Mesendoderm (in vitro differentiated cells): ENCODE measurements at regions not wholly inside any gene's neighbourhood (a gene's known extent, or its start where the extent isn't known, plus 50 kb on each side); places are given as distances from the start of the nearest gene placed in this dataset.

ENCODE experiments used
- DNase-seq: peaks from one replicate; pipeline ENCODE4 v3.0.0; 2013
- H2AK5ac ChIP-seq: 2 replicates; pipeline ENCODE4 v1.6.1; 2013; ENCODE audit warnings: low read length, inconsistent platforms
- H2BK120ac ChIP-seq: 2 replicates; pipeline ENCODE4 v1.6.1; 2013; ENCODE audit warnings: low read depth, mild to moderate bottlenecking, low read length, moderate library complexity, mixed read lengths
- H2BK15ac ChIP-seq: replicated peaks from 2 replicates; pipeline ENCODE4 v1.6.1; 2013; ENCODE audit warnings: low read depth, mild to moderate bottlenecking, moderate library complexity
- H2BK5ac ChIP-seq: 2 replicates; pipeline ENCODE4 v1.6.1; 2013; ENCODE audit warnings: low read length, inconsistent platforms
- H3K18ac ChIP-seq: 2 replicates; pipeline ENCODE4 v1.6.1; 2013; ENCODE audit warnings: mild to moderate bottlenecking, low read length, mixed read lengths
- H3K23ac ChIP-seq: one replicate; pipeline ENCODE4 v1.6.1; 2013; ENCODE audit warnings: low read length
- H3K27ac ChIP-seq: 2 replicates; pipeline ENCODE4 v1.5.1; 2013; ENCODE audit warnings: low read depth, mild to moderate bottlenecking, inconsistent platforms, low read length, moderate library complexity
- H3K27me3 ChIP-seq: 2 replicates; pipeline ENCODE4 v1.6.1; 2013; ENCODE audit warnings: low read length, control low read depth, mild to moderate bottlenecking, inconsistent platforms; ENCODE audit not compliant: insufficient read depth, poor library complexity
- H3K36me3 ChIP-seq: 2 replicates; pipeline ENCODE4 v1.6.1; 2013; ENCODE audit warnings: low read length, inconsistent platforms; ENCODE audit not compliant: control insufficient read depth, insufficient read depth
- H3K4ac ChIP-seq: one replicate; pipeline ENCODE4 v1.6.1; 2013; ENCODE audit warnings: low read depth, mild to moderate bottlenecking, low read length, moderate library complexity
- H3K4me1 ChIP-seq: 2 replicates; pipeline ENCODE4 v1.6.1; 2013; ENCODE audit warnings: low read depth, low read length, inconsistent platforms; ENCODE audit not compliant: control insufficient read depth
- H3K4me2 ChIP-seq: 2 replicates; pipeline ENCODE4 v1.6.1; 2013; ENCODE audit warnings: low read length
- H3K4me3 ChIP-seq: 2 replicates; pipeline ENCODE4 v1.5.1; 2013; ENCODE audit warnings: mild to moderate bottlenecking, low read length
- H3K56ac ChIP-seq: one replicate; pipeline ENCODE4 v1.6.1; 2013; ENCODE audit warnings: low read length
- H3K79me1 ChIP-seq: 2 replicates; pipeline ENCODE4 v1.6.1; 2013; ENCODE audit warnings: low read length, inconsistent platforms
- H3K79me2 ChIP-seq: 2 replicates; pipeline ENCODE4 v1.6.1; 2013; ENCODE audit warnings: mild to moderate bottlenecking, low read length; ENCODE audit not compliant: control insufficient read depth, insufficient read depth
- H3K9ac ChIP-seq: 2 replicates; pipeline ENCODE4 v1.6.1; 2013; ENCODE audit warnings: low read length, inconsistent platforms
- H4K5ac ChIP-seq: one replicate; pipeline ENCODE4 v1.6.1; 2013; ENCODE audit warnings: low read length
- H4K8ac ChIP-seq: one replicate; pipeline ENCODE4 v1.6.1; 2013; ENCODE audit warnings: low read depth, mild to moderate bottlenecking, control low read depth, low read length, moderate library complexity
- WGBS: extraction: QIAGEN DNeasy Blood & Tissue Kit; methylation state at CpG from one replicate; pipeline ENCODE4 v1.1.7; 2013; ENCODE audit warnings: low lambda C conversion rate, missing lambda C conversion rate; ENCODE audit not compliant: insufficient coverage; ENCODE audit errors: extremely low coverage; 5-methylcytosine and 5-hydroxymethylcytosine counted together

GRCh38 chr6:48057601-48058000 lies 53.4 kb downstream of the PTCHD4 start:
- Histone ChIP-seq H3K4ac (no peak overlapping the region), H3K18ac (no peak overlapping the region), H3K4me1 (no peaks in the 10 kb centered on the region), H2BK15ac (no peak overlapping the region), H3K4me3 (no peak overlapping the region), H2AK5ac (no peak overlapping the region), H2BK5ac (no peak overlapping the region), H3K27ac (no peak overlapping the region), H3K23ac (no peak overlapping the region), H3K36me3 (no peaks in the 10 kb centered on the region), H3K9ac (no peak overlapping the region), H3K27me3 (no peaks in the 10 kb centered on the region), H3K4me2 (no peak overlapping the region), H3K79me1 (no peaks in the 10 kb centered on the region), H2BK120ac (no peak overlapping the region), H4K5ac (no peak overlapping the region), H3K79me2 (no peaks in the 10 kb centered on the region), H3K56ac (no peak overlapping the region), H4K8ac (no peak overlapping the region)
- no peak for DNase-seq

GRCh38 chr6:48048451-48049146 lies 62.4 kb downstream of the PTCHD4 start:
- Histone ChIP-seq H2AK5ac (no peak overlapping the region), H3K4me2 (no peak overlapping the region), H3K27ac (no peak overlapping the region), H3K79me2 (no peaks in the 10 kb centered on the region), H4K5ac (no peak overlapping the region), H2BK15ac (no peak overlapping the region), H2BK5ac (no peak overlapping the region), H4K8ac (no peak overlapping the region), H2BK120ac (no peak overlapping the region), H3K23ac (no peak overlapping the region), H3K4ac (no peak overlapping the region), H3K36me3 (no peaks in the 10 kb centered on the region), H3K9ac (no peak overlapping the region), H3K79me1 (no peaks in the 10 kb centered on the region), H3K56ac (no peak overlapping the region), H3K4me1 (no peaks in the 10 kb centered on the region), H3K18ac (no peak overlapping the region), H3K4me3 (no peak overlapping the region), H3K27me3 (no peaks in the 10 kb centered on the region)
- WGBS = no CpG with 5 or more reads among the region's 2 CpGs
- no peak for DNase-seq

- no CpG with 5 or more reads among the region's 2 CpGs for WGBS
- H3K56ac ChIP-seq = no peak overlapping the region
- DNase-seq = no peak
- no peak overlapping the region for H2BK120ac ChIP-seq
- H2BK15ac ChIP-seq = no peak overlapping the region
- H3K18ac ChIP-seq = no peak overlapping the region
- H3K79me2 ChIP-seq = no peaks in the 10 kb centered on the region
- no peak overlapping the region for H3K9ac ChIP-seq
- no peak overlapping the region for H3K4me2 ChIP-seq
- no peak overlapping the region for H4K5ac ChIP-seq
- H4K8ac ChIP-seq = no peak overlapping the region
- H3K36me3 ChIP-seq = no peaks in the 10 kb centered on the region
- no peaks in the 10 kb centered on the region for H3K79me1 ChIP-seq
- H2BK5ac ChIP-seq = no peak overlapping the region
- no peaks in the 10 kb centered on the region for H3K27me3 ChIP-seq
- no peak overlapping the region for H3K23ac ChIP-seq
- no peak overlapping the region for H2AK5ac ChIP-seq
- no peaks in the 10 kb centered on the region for H3K4me1 ChIP-seq
- H3K4me3 ChIP-seq = no peak overlapping the region
- H3K27ac ChIP-seq = no peak overlapping the region
- no peak overlapping the region for H3K4ac ChIP-seq
These were observed 69.1 kb downstream of the PTCHD4 start for GRCh38 chr6:48041894-48042293.

GRCh38 chr6:48037946-48038345 lies 73.1 kb downstream of the PTCHD4 start:
- Histone ChIP-seq H2AK5ac (no peak overlapping the region), H3K27ac (no peak overlapping the region), H3K36me3 (no peaks in the 10 kb centered on the region), H4K5ac (no peak overlapping the region), H3K18ac (no peak overlapping the region), H3K56ac (no peak overlapping the region), H3K27me3 (no peaks in the 10 kb centered on the region), H3K9ac (no peak overlapping the region), H2BK120ac (no peak overlapping the region), H3K4me3 (no peak overlapping the region), H3K23ac (no peak overlapping the region), H4K8ac (no peak overlapping the region), H3K4ac (no peak overlapping the region), H3K79me2 (no peaks in the 10 kb centered on the region), H2BK15ac (no peak overlapping the region), H3K4me2 (no peak overlapping the region), H2BK5ac (no peak overlapping the region), H3K4me1 (no peaks in the 10 kb centered on the region), H3K79me1 (no peaks in the 10 kb centered on the region)
- no peak for DNase-seq
- no CpG with 5 or more reads among the region's 4 CpGs for WGBS

GRCh38 chr6:48036316-48036715 lies 74.7 kb downstream of the PTCHD4 start:
- no peak overlapping the region for H2BK5ac ChIP-seq
- H3K27ac ChIP-seq = no peak overlapping the region
- H3K4me3 ChIP-seq = no peak overlapping the region
- no CpG with 5 or more reads among the region's 1 CpG for WGBS
- no peaks in the 10 kb centered on the region for H3K79me1 ChIP-seq
- H3K27me3 ChIP-seq = no peaks in the 10 kb centered on the region
- no peaks in the 10 kb centered on the region for H3K4me1 ChIP-seq
- H3K4me2 ChIP-seq = no peak overlapping the region
- no peak overlapping the region for H2AK5ac ChIP-seq
- H2BK15ac ChIP-seq = no peak overlapping the region
- H3K79me2 ChIP-seq = no peaks in the 10 kb centered on the region
- no peak overlapping the region for H3K23ac ChIP-seq
- no peak overlapping the region for H3K18ac ChIP-seq
- no peaks in the 10 kb centered on the region for H3K36me3 ChIP-seq
- H3K4ac ChIP-seq = no peak overlapping the region
- no peak overlapping the region for H4K8ac ChIP-seq
- no peak for DNase-seq
- H3K9ac ChIP-seq = no peak overlapping the region
- no peak overlapping the region for H3K56ac ChIP-seq
- no peak overlapping the region for H2BK120ac ChIP-seq
- no peak overlapping the region for H4K5ac ChIP-seq

GRCh38 chr6:48032151-48032550 lies 78.8 kb downstream of the PTCHD4 start:
- Histone ChIP-seq H3K4ac (no peak overlapping the region), H3K36me3 (no peaks in the 10 kb centered on the region), H3K56ac (no peak overlapping the region), H3K23ac (no peak overlapping the region), H3K4me3 (no peak overlapping the region), H4K5ac (no peak overlapping the region), H3K9ac (no peak overlapping the region), H2BK15ac (no peak overlapping the region), H3K18ac (no peak overlapping the region), H3K27me3 (no peaks in the 10 kb centered on the region), H3K27ac (no peak overlapping the region), H2BK5ac (no peak overlapping the region), H2BK120ac (no peak overlapping the region), H3K79me1 (no peaks in the 10 kb centered on the region), H3K79me2 (no peaks in the 10 kb centered on the region), H4K8ac (no peak overlapping the region), H3K4me2 (no peak overlapping the region), H3K4me1 (no peaks in the 10 kb centered on the region), H2AK5ac (no peak overlapping the region)
- peak; percentile 22 for DNase-seq
- WGBS = no CpG with 5 or more reads among the region's 5 CpGs
